Cardiac fibroblast (primary cell): ENCODE measurements at regions not wholly inside any gene's neighbourhood (a gene's known extent, or its start where the extent isn't known, plus 50 kb on each side); places are given as distances from the start of the nearest gene placed in this dataset.

Experiments
- DNase-seq, 2 donors: peaks; one replicate each; pipeline versions ENCODE4 v3.0.0 to v3.0.0-alpha.2; 2010; ENCODE audit warnings: low read depth in 2 of 2
- H3K4me3 ChIP-seq, 2 donors: replicated peaks in 1 of 2; 1 replicate in 1 of 2; 2 replicates in 1 of 2; pipeline ENCODE4 v1.5.1; 2011; ENCODE audit warnings: low read depth in 2 of 2, low read length in 2 of 2, mild to moderate bottlenecking in 2 of 2, moderate library complexity in 1 of 2
- TF ChIP-seq, protein P1 (sequence below): IDR thresholded peaks from one replicate; pipeline ENCODE4 v1.5.1; 2011; ENCODE audit warnings: low read depth, mild to moderate bottlenecking, low read length, inconsistent platforms

GRCh38 chr12:113525066-113525465 is 53.4 kb upstream of the LHX5 start:
- no peak overlapping the region for H3K4me3 ChIP-seq
- DNase-seq: no peak
- TF ChIP-seq, protein P1, sequence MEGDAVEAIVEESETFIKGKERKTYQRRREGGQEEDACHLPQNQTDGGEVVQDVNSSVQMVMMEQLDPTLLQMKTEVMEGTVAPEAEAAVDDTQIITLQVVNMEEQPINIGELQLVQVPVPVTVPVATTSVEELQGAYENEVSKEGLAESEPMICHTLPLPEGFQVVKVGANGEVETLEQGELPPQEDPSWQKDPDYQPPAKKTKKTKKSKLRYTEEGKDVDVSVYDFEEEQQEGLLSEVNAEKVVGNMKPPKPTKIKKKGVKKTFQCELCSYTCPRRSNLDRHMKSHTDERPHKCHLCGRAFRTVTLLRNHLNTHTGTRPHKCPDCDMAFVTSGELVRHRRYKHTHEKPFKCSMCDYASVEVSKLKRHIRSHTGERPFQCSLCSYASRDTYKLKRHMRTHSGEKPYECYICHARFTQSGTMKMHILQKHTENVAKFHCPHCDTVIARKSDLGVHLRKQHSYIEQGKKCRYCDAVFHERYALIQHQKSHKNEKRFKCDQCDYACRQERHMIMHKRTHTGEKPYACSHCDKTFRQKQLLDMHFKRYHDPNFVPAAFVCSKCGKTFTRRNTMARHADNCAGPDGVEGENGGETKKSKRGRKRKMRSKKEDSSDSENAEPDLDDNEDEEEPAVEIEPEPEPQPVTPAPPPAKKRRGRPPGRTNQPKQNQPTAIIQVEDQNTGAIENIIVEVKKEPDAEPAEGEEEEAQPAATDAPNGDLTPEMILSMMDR: no peak

DNA sequence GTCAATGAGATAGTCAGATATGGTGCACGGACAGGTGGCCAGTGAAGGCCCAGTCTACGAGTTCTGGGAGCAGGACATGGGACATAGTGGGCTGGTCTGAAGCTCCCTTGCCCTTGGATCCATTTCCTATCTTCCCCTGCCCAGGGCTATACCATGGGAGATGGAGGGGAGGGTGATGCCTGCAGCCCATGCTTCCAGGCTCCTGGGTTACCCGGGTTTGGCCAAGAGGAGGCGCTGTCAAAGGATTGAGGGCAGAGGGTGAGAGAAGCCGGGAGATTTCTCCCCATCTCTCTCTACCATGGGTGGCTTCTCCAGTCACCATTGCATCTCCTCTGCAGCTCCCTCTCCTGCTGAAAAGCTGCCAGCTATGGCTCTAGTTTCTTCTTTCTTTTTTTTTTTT is 52.8 kb upstream of the LHX5 start:
- no peak for DNase-seq
- H3K4me3 ChIP-seq: no peak overlapping the region
- TF ChIP-seq, protein P1: no peak

DNA sequence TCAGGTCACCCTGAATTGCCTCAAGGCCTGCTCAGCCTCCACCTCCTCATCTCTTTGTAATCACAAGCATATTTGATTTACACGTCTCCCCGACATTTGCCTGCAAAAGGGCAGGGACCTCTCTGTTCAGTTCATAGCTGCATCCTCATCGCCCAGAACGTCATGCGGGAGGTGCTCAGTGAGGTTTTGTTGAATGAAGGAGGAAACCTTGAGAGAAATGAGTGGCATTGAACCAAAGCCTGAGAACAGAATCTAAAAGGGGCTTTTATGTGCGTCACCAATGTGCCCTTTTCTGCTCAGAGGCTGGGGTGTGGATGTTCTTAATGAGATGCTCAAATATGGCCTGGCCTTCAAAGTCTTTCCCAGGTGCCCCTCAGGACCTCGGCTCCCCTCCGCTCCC is 50.0 kb upstream of the LHX5 start:
- DNase-seq: no peak
- no peak overlapping the region for H3K4me3 ChIP-seq
- TF ChIP-seq, protein P1: no peak
